ENCODE measurements at regions not wholly inside any gene's neighbourhood (a gene's known extent, or its start where the extent isn't known, plus 50 kb on each side); places are given as distances from the start of the nearest gene placed in this dataset.

- TF ChIP-seq GATA1 (IDR thresholded peaks at IDR 0.05; ENCODE audit: low read depth, low read length), result no peak
- no peak for TF ChIP-seq POLR2A (IDR thresholded peaks at IDR 0.05; ENCODE audit: low read length)
Observed at GRCh38 chr15:53847745-53848144, 88.3 kb upstream of the WDR72 start.
